ENCODE measurements at regions not wholly inside any gene's neighbourhood (a gene's known extent, or its start where the extent isn't known, plus 50 kb on each side); places are given as distances from the start of the nearest gene placed in this dataset.
"Not testable (repeated sequence)": the region's sequence is repeated elsewhere in the genome, so short reads cannot be mapped to it uniquely, and the experiment has no call there.

DNA sequence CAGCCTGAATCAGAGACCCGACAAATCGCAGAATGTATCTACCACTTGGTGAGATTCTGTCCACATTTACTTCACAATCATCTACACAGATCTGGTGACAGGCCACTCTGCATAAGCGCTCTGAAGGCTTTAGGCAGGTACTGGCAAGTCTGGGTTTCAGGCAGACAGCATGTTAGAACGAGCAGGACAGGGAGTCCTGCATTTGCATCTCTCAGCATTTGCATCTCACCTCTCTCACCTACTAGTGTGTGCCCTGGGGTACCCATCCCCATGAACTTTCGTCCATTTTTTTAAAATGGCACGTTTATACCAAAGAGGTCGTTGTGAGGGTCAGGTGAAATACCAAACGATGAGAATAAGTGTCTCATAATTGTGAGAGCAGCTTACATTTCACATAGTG lies 108.2 kb downstream of the SPATA31A1 start:
- not testable (repeated sequence) for H3K9me3 Mint-ChIP-seq; ATAC-seq (replicated peaks); DNase-seq; H3K27me3 Mint-ChIP-seq; H3K36me3 Mint-ChIP-seq (ENCODE audit: insufficient read depth); H3K4me1 Mint-ChIP-seq (ENCODE audit: low read depth in 2 of 2)
- H3K4me3 Mint-ChIP-seq, result peak overlapping the region; percentile 90 to 94
- peak overlapping the region in 1 of 2 donors; percentile 82 for H3K27ac Mint-ChIP-seq

GRCh38 chr9:39464122-39464777 lies 108.8 kb downstream of the SPATA31A1 start:
- H3K4me1 Mint-ChIP-seq (ENCODE audit: low read depth in 2 of 2); H3K36me3 Mint-ChIP-seq (ENCODE audit: insufficient read depth); H3K9me3 Mint-ChIP-seq; H3K27me3 Mint-ChIP-seq: not testable (repeated sequence)
- DNase-seq (peak; percentile 34 to 43 (median 41)), ATAC-seq (replicated peaks) (peak; percentile 92)
- peak overlapping the region; percentile 73 to 82 for H3K27ac Mint-ChIP-seq
- H3K4me3 Mint-ChIP-seq, result peak overlapping the region; percentile 90 to 94

DNA sequence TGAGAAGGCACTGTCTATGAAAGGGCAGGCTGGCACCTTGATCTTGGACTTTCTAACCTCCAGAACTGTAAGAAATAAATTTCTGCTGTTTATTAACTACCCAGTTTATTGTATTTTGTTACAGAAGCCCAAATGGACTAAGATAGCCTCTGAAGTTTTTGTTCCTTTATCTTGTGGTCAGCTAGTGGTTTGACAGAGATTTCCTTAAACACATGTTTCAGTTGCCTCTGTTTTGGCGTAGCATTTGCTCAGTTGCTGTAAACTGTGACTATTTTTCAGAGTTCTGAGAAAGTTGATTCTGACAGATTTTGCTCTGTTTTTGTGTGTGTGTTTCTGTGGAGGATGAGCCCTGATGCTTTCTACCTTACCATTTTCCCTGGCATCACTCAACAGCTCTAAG lies 119.0 kb downstream of the SPATA31A1 start:
- not testable (repeated sequence) for H3K4me1 Mint-ChIP-seq (ENCODE audit: low read depth in 2 of 2); H3K27me3 Mint-ChIP-seq; ATAC-seq (replicated peaks); H3K9me3 Mint-ChIP-seq; DNase-seq; H3K4me3 Mint-ChIP-seq; H3K36me3 Mint-ChIP-seq (ENCODE audit: insufficient read depth); H3K27ac Mint-ChIP-seq

DNA sequence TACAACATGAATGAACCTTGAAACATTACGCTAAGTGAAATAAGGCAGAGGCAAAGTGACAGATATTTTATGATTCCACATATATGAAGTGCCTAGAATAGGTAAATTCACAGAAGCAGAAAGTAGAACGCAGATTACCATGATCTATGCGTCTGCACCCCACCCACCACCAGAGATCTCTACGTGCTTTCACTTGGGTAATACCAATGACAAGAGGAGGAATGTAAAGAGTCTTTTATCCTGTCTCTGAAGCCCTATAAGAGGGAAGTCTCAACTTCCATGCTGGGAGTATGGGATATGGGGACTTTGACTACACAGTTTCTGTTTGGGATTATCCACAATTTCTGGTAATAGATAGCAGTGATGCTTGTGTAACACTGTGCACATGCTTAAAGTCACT lies 127.6 kb downstream of the SPATA31A1 start:
- not testable (repeated sequence) for H3K9me3 Mint-ChIP-seq, H3K27ac Mint-ChIP-seq

DNA sequence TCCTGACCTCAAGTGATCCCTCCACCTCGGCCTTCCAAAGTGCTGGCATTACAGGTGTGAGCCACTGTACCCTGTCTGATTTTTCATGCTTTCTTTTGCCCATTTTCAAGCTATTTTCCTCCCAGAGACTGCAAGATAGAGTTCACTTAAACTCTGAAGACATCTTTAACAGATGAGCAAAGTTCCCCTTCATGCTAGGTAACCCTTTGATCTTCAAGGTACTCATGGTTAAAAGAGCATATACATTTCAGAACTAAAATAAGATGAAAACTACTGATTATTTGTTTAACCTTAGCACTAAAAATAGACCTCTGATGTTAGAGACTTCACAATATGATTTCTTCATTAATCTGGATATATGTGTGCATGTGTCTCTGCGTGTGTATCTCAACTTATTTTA lies 128.4 kb downstream of the SPATA31A1 start:
- H3K36me3 Mint-ChIP-seq (ENCODE audit: insufficient read depth); H3K27ac Mint-ChIP-seq; H3K4me3 Mint-ChIP-seq; H3K4me1 Mint-ChIP-seq (ENCODE audit: low read depth in 2 of 2); H3K27me3 Mint-ChIP-seq; DNase-seq; ATAC-seq (replicated peaks); H3K9me3 Mint-ChIP-seq: not testable (repeated sequence)

More for the DNA sequence above, 127.6 kb downstream of the SPATA31A1 start:
- not testable (repeated sequence) for DNase-seq; ATAC-seq (replicated peaks); H3K36me3 Mint-ChIP-seq (ENCODE audit: insufficient read depth); H3K4me3 Mint-ChIP-seq; H3K27me3 Mint-ChIP-seq; H3K4me1 Mint-ChIP-seq (ENCODE audit: low read depth in 2 of 2)

DNA sequence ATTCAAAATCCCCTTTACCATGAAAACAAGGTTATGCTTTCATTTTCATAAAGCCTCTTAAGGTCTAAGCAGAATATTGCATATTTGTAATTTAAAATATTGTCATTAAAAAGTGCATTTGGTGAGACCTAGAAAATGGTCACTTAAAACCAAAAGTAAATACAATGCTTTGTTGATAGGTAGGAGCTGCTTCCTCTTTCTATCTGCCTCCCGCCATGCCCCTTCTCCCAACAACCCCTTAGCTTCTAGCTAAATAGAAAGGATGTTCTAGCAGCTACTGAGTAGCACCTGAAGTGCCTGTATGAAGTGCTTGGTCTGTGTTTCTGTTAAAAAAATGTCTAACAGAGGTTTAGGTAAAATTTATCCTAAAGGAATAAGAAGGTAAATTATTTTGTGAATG lies 128.8 kb downstream of the SPATA31A1 start:
- not testable (repeated sequence) for H3K27ac Mint-ChIP-seq; H3K9me3 Mint-ChIP-seq; H3K4me3 Mint-ChIP-seq; H3K27me3 Mint-ChIP-seq; H3K36me3 Mint-ChIP-seq (ENCODE audit: insufficient read depth); H3K4me1 Mint-ChIP-seq (ENCODE audit: low read depth in 2 of 2); DNase-seq; ATAC-seq (replicated peaks)

DNA sequence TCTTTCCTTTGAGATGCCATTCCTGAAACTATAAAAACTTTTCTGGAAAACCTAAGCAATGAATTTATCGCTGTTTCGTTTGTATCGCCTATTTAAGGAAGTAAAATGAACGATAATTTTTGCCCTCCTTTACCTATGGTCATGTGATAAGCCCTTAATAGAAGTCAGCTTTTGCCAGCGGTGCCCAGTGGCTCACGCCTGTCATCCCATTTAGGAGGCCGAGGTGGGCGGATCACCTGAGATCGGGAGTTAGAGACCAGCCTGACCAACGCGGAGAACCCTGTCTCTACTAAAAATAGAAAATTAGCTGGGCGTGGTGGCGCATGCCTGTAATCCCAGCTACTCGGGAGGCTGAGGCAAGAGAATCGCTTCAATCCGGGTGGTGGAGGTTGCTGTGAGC lies 132.0 kb downstream of the SPATA31A1 start:
- H3K36me3 Mint-ChIP-seq (ENCODE audit: insufficient read depth); H3K27ac Mint-ChIP-seq; H3K27me3 Mint-ChIP-seq; ATAC-seq (replicated peaks); DNase-seq; H3K4me3 Mint-ChIP-seq; H3K9me3 Mint-ChIP-seq; H3K4me1 Mint-ChIP-seq (ENCODE audit: low read depth in 2 of 2): not testable (repeated sequence)

DNA sequence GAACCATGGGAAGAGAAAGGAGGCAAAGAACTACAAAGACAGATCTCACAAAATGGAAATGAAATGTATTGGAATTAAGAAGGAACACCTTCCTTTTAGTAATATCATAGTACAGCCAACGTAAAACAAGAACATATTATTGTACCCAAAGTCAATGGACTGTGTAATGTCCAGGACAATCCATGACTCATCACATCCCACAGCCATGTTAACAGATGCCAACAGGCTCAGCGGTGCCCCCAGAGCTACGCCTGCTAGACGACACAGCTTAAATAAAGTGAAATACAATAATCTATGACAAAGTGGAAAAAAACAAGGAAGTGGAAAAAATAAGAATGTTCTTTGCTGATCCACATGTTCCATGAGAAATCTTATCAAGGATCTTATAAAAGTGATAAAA lies 140.8 kb downstream of the SPATA31A1 start:
- not testable (repeated sequence) for H3K4me3 Mint-ChIP-seq; DNase-seq; H3K27me3 Mint-ChIP-seq; H3K9me3 Mint-ChIP-seq; H3K4me1 Mint-ChIP-seq (ENCODE audit: low read depth in 2 of 2); H3K27ac Mint-ChIP-seq; H3K36me3 Mint-ChIP-seq (ENCODE audit: insufficient read depth); ATAC-seq (replicated peaks)

DNA sequence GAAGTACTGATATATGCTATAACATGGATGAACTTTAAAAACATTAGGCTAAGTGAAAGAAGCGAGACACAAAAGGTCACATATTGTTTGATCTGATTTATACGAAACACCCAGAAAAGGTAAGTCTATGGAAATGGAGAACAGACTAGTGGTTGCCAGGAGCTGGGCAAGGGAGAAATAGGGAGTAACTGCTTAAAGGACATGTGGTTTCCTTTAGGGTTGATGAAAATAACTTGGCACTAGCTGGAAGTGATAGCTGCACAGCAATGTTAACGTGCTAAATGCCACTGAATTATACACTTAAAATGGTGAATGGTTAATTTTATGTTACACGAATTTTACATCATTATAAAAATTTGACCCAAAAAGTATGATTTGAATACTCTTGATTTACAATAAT lies 147.7 kb downstream of the SPATA31A1 start:
- H3K36me3 Mint-ChIP-seq (ENCODE audit: insufficient read depth); H3K9me3 Mint-ChIP-seq; H3K4me1 Mint-ChIP-seq (ENCODE audit: low read depth in 2 of 2); DNase-seq; H3K4me3 Mint-ChIP-seq; ATAC-seq (replicated peaks); H3K27me3 Mint-ChIP-seq; H3K27ac Mint-ChIP-seq: not testable (repeated sequence)

DNA sequence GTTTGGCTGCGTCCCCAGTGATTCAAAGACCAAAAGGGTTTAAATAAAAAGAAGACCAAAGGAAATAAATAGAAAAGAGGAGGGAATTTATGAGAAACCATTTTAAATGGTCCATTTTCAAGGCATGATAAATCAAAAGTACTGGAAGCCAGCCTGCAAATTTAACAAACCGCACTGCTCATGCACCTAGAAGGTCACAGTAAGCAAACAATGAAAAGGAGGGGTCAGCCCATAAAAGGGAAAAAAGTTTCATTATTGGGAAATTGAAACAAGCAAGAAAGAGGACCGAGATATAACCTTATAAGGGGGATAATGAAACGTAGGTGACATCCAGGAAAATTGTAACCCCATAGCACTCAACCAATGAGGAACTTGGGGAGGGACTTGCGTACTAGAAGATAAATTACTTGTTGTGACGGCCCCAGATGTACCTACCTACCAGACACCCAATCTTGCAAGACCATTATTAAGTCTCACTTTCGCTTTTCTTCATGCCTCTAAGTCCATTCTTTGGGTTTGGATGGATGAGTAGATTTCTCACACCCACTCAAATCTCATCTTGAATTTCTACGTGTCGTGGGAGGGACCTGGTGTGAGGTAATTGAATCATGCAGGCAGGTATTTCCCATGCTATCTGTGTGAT lies 172.0 kb downstream of the SPATA31A1 start:
- not testable (repeated sequence) for H3K4me3 Mint-ChIP-seq; H3K36me3 Mint-ChIP-seq (ENCODE audit: insufficient read depth); H3K9me3 Mint-ChIP-seq; H3K27ac Mint-ChIP-seq; ATAC-seq (replicated peaks); DNase-seq; H3K4me1 Mint-ChIP-seq (ENCODE audit: low read depth in 2 of 2); H3K27me3 Mint-ChIP-seq

GRCh38 chr9:39532597-39532996 lies 177.1 kb downstream of the SPATA31A1 start:
- not testable (repeated sequence) for H3K27me3 Mint-ChIP-seq; H3K36me3 Mint-ChIP-seq (ENCODE audit: insufficient read depth); DNase-seq; H3K9me3 Mint-ChIP-seq; H3K27ac Mint-ChIP-seq; H3K4me3 Mint-ChIP-seq; H3K4me1 Mint-ChIP-seq (ENCODE audit: low read depth in 2 of 2); ATAC-seq (replicated peaks)

- DNase-seq; ATAC-seq (replicated peaks); H3K27me3 Mint-ChIP-seq; H3K9me3 Mint-ChIP-seq; H3K4me1 Mint-ChIP-seq (ENCODE audit: low read depth in 2 of 2); H3K27ac Mint-ChIP-seq; H3K4me3 Mint-ChIP-seq; H3K36me3 Mint-ChIP-seq (ENCODE audit: insufficient read depth): not testable (repeated sequence)
Measured at GRCh38 chr9:39533001-39533762, 177.7 kb downstream of the SPATA31A1 start.

DNA sequence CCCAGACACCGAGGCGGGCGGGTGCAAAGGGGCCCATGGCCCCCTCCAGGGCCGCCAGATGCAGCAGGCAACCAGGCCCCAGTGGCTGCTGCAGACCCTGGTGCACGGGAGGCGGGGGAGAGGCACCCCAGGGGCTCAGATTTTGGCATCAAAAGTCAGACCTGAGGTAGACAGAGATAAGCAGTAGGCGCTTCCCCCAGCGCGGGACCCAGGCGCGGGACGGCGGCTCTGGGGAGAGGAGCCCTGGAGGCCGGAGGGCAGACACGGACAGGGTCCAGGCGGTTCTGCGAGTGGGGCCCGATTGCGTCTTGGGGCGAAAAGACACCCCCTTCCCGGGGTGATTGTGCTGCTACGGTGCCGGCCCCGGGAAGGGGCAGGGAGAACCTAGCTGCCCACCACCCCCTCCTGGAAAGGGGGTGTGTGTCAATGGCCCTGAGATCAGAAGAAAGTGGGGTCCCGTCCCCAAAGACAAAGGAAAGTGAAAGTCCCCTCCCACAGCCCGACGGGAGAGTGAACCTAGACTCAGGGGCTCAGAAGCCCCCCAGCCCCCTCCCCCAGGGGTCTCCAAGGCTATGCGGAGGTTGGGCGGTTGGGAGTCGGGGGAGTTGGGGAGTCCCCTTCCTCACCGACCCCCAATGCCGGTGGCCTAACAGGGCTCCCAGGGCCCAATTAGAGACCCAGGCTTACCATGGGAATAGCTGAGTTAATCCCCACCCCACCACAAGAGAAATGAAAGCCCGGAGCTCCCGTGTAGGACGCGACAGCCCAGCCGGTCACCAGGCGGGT lies 178.5 kb downstream of the SPATA31A1 start:
- not testable (repeated sequence) for ATAC-seq (replicated peaks); H3K9me3 Mint-ChIP-seq; H3K4me1 Mint-ChIP-seq (ENCODE audit: low read depth in 2 of 2); H3K27me3 Mint-ChIP-seq; H3K4me3 Mint-ChIP-seq; H3K36me3 Mint-ChIP-seq (ENCODE audit: insufficient read depth); H3K27ac Mint-ChIP-seq; DNase-seq
